Caco-2 (cell line): ENCODE measurements at regions not wholly inside any gene's neighbourhood (a gene's known extent, or its start where the extent isn't known, plus 50 kb on each side); places are given as distances from the start of the nearest gene placed in this dataset.

Experiments used
- BruUV-seq: library from RNA; stranded (reverse); fragments of 400-500 nt; replicated peaks from 2 replicates; lab custom pipeline; 2021; lab: Mats Ljungman, UMichigan
- CTCF ChIA-PET: fragments of 300-600 bp; sonication (Branson Sonifier 250); formaldehyde crosslinking; loops from one replicate; lab custom pipeline; 2022; ENCODE audit warnings: antibody characterized with exemption; lab: Charles Lee
- POLR2A ChIA-PET: fragments of 300-600 bp; sonication (Branson Sonifier 250); formaldehyde crosslinking; loops from one replicate; lab custom pipeline; 2022; ENCODE audit warnings: antibody characterized with exemption; lab: Charles Lee
- DNase-seq, 2 experiments: peaks; one replicate each; pipeline versions ENCODE4 v3.0.0 to v3.0.0-alpha.2; 2020 to 2022
- H3K27me3 ChIP-seq: replicated peaks from 2 replicates; pipeline ENCODE4 v1.6.0; 2011; ENCODE audit warnings: low read length; ENCODE audit not compliant: control insufficient read depth, insufficient read depth
- H3K36me3 ChIP-seq: 2 replicates; pipeline ENCODE4 v1.5.1; 2011; ENCODE audit warnings: low read length; ENCODE audit not compliant: control insufficient read depth, insufficient read depth
- H3K4me1 ChIP-seq: fragments of 250-450 bp; sonication (Bioruptor Pico); 2 replicates; pipeline ENCODE4 v1.5.1; 2020; ENCODE audit warnings: mild to moderate bottlenecking
- H3K4me3 ChIP-seq: 2 replicates; pipeline ENCODE4 v1.5.1; 2011; ENCODE audit warnings: low read depth, mild to moderate bottlenecking, control low read depth, low read length
- H3K9me3 ChIP-seq: fragments of 250-450 bp; sonication (Bioruptor Pico); 2 replicates; pipeline ENCODE4 v1.5.1; 2020; ENCODE audit warnings: mild to moderate bottlenecking, moderate library complexity
- H3K27ac Mint-ChIP-seq: one replicate; pipeline ENCODE4 v1.8.0; 2022; ENCODE audit warnings: mixed read lengths; ENCODE audit not compliant: unreplicated experiment
- H3K27me3 Mint-ChIP-seq: one replicate; pipeline ENCODE4 v1.8.0; 2022; ENCODE audit warnings: mixed read lengths; ENCODE audit not compliant: insufficient read depth, unreplicated experiment
- H3K36me3 Mint-ChIP-seq: one replicate; pipeline ENCODE4 v1.8.0; 2022; ENCODE audit warnings: mild to moderate bottlenecking, mixed read lengths; ENCODE audit not compliant: insufficient read depth, unreplicated experiment
- H3K4me1 Mint-ChIP-seq: one replicate; pipeline ENCODE4 v1.8.0; 2022; ENCODE audit warnings: low read depth, mixed read lengths; ENCODE audit not compliant: unreplicated experiment
- H3K4me3 Mint-ChIP-seq: one replicate; pipeline ENCODE4 v1.8.0; 2022; ENCODE audit warnings: mild to moderate bottlenecking, moderate library complexity, mixed read lengths; ENCODE audit not compliant: unreplicated experiment
- H3K9me3 Mint-ChIP-seq: one replicate; pipeline ENCODE4 v1.8.0; 2022; ENCODE audit warnings: mixed read lengths; ENCODE audit not compliant: unreplicated experiment
- CTCF ChIP-seq, 2 experiments: fragments of 200-600 bp in 1 of 2; IDR thresholded peaks; 1 replicate in 1 of 2; 2 replicates in 1 of 2; pipeline versions ENCODE4 v1.5.1 to v1.8.0; 2011 to 2022; ENCODE audit warnings: antibody characterized with exemption in 1 of 2, control low read depth in 1 of 2, inconsistent platforms in 1 of 2, low read depth in 1 of 2, low read length in 1 of 2, mild to moderate bottlenecking in 1 of 2, moderate library complexity in 1 of 2; ENCODE audit not compliant: insufficient read depth in 1 of 2, severe bottlenecking in 1 of 2, unreplicated experiment in 1 of 2
- intact Hi-C: fragments of 100-400 bp; cut with micrococcal nuclease; formaldehyde crosslinking; loops from one replicate; pipeline ENCODE4 v1.10.0; 2022; ENCODE audit not compliant: unreplicated experiment

GRCh38 chr2:11947956-11948355, 201.5 kb downstream of the LPIN1 start:
- Histone ChIP-seq H3K9me3 (no peaks in the 10 kb centered on the region), H3K4me1 (no peaks in the 10 kb centered on the region), H3K27me3 (no peaks in the 10 kb centered on the region), H3K4me3 (no peak overlapping the region), H3K36me3 (no peaks in the 10 kb centered on the region)
- TF ChIP-seq CTCF (IDR thresholded peaks at IDR 0.05; ENCODE audit: insufficient read depth in 1 of 2, low read depth in 1 of 2, low read length in 1 of 2, severe bottlenecking in 1 of 2, unreplicated experiment in 1 of 2) = no peak
- Mint-ChIP-seq H3K27ac (no peak overlapping the region), H3K4me3 (no peak overlapping the region), H3K27me3 (peaks cover 6% of the 10 kb centered on the region), H3K4me1 (no peaks in the 10 kb centered on the region), H3K36me3 (no peaks in the 10 kb centered on the region), H3K9me3 (no peaks in the 10 kb centered on the region)
- intact Hi-C loops = no loop called here
- POLR2A ChIA-PET = no interaction called here
- no peak for DNase-seq
- no TSS peak for BruUV-seq
- CTCF ChIA-PET = no interaction called here

DNA sequence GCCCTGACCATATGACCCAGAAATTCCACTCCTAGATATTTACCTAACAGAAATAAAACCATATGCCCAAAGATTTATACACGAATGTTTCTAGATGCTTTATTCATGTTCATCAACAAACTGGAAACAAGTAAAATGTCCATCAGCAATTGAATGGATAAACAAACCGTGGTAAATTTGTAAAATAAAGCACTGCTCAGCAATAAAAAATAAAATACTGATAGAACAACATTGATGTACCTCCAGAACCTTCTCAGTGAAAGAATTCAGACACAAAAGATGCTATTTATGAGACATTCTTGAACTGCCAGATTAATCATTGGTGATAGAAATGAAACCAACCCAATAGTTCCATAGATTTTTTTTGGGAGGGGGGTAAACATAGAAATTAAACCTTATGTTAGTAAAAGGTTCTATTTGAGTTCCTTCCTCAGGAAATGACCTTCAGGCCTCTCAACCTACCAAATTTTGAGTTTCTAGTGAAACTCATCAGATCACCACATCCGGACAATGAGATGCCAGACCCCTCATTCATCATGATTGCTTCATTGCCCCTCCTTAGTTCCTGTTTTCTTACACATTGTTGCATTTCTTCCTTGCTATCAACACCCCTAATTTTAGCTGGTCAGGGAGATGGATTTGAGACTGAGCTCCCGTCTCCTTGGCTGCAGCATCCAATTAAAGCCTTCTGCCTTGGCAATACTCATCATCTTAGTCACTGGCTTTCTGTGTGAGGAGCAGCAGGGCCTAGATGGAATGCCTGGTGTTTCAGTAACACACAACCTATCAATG, 203.5 kb downstream of the LPIN1 start:
- intact Hi-C loops = loop anchor here (5.0 kb wide), 1 partner anchor 118 kb away; no protein-coding TSS in a partner anchor
- Histone ChIP-seq H3K4me3 (no peak overlapping the region), H3K4me1 (no peaks in the 10 kb centered on the region), H3K27me3 (no peaks in the 10 kb centered on the region), H3K9me3 (no peaks in the 10 kb centered on the region), H3K36me3 (no peaks in the 10 kb centered on the region)
- Mint-ChIP-seq H3K4me3 (no peak overlapping the region), H3K9me3 (no peaks in the 10 kb centered on the region), H3K27me3 (peaks cover 14% of the 10 kb centered on the region), H3K4me1 (no peaks in the 10 kb centered on the region), H3K27ac (no peak overlapping the region), H3K36me3 (no peaks in the 10 kb centered on the region)
- no peak for DNase-seq
- TF ChIP-seq CTCF (IDR thresholded peaks at IDR 0.05; ENCODE audit: insufficient read depth in 1 of 2, low read depth in 1 of 2, low read length in 1 of 2, severe bottlenecking in 1 of 2, unreplicated experiment in 1 of 2) = no peak
- ChIA-PET POLR2A (no interaction called here), CTCF (no interaction called here)
- no TSS peak for BruUV-seq

DNA sequence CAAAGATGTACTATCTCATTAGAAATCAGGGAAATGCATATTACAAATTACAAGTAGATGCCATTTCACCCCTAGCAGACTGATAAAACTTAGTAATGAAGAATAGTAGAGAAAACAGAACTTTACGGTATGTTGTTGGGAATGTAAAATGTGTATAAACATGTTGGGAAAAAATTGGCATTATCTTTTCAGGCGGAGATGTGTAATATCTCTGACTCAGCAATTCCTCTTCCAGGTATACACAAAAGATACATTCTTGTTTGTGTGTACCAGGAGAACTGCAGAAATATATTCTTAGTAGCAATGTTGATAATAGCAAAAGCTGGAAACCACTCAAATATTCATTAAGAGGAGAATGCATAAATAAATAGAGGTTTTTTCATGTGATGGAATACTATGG, 204.5 kb downstream of the LPIN1 start:
- Histone ChIP-seq H3K36me3 (no peaks in the 10 kb centered on the region), H3K4me3 (no peak overlapping the region), H3K9me3 (no peaks in the 10 kb centered on the region), H3K27me3 (0 out of 2 replicates have a peak, but pooled peaks cover 1% of the 10 kb centered on the region), H3K4me1 (no peaks in the 10 kb centered on the region)
- Mint-ChIP-seq H3K4me1 (no peaks in the 10 kb centered on the region), H3K27me3 (peaks cover 19% of the 10 kb centered on the region), H3K4me3 (no peak overlapping the region), H3K27ac (no peak overlapping the region), H3K36me3 (no peaks in the 10 kb centered on the region), H3K9me3 (no peaks in the 10 kb centered on the region)
- BruUV-seq = no TSS peak
- ChIA-PET POLR2A (no interaction called here), CTCF (interaction anchor here (1.5 kb wide), 1 partner anchor 121 kb away, joined by 7 read pairs; no protein-coding TSS in a partner anchor)
- no peak for DNase-seq
- intact Hi-C loops = loop anchor here (1.0 to 5.0 kb wide), 2 partner anchors 88 to 119 kb away; no protein-coding TSS in a partner anchor
- TF ChIP-seq CTCF (IDR thresholded peaks at IDR 0.05; ENCODE audit: insufficient read depth in 1 of 2, low read depth in 1 of 2, low read length in 1 of 2, severe bottlenecking in 1 of 2, unreplicated experiment in 1 of 2) = no peak
